ENCODE measurements at regions not wholly inside any gene's neighbourhood (a gene's known extent, or its start where the extent isn't known, plus 50 kb on each side); places are given as distances from the start of the nearest gene placed in this dataset.

- TF ChIP-seq POLR2AphosphoS5 (IDR thresholded peaks at IDR 0.05) (no peak), CTCF (IDR thresholded peaks at IDR 0.05) (no peak)
These were observed 192.8 kb downstream of the FCRL5 start for GRCh38 chr1:157359314-157360022.

Measured in upper lobe of left lung (tissue), 4 donors.